GM23248 (cell line): ENCODE measurements at regions not wholly inside any gene's neighbourhood (a gene's known extent, or its start where the extent isn't known, plus 50 kb on each side); places are given as distances from the start of the nearest gene placed in this dataset.

Experiments
- DNase-seq: peaks from one replicate; pipeline ENCODE4 v3.0.0-alpha.2; 2015
- H2AFZ ChIP-seq: fragments of 200-600 bp; sonication (generic); 2 replicates; pipeline ENCODE4 v1.6.1; 2016; ENCODE audit warnings: antibody characterized with exemption
- H3F3A ChIP-seq: fragments of 200-600 bp; sonication (generic); 2 replicates; pipeline ENCODE4 v1.6.1; 2016; ENCODE audit warnings: mild to moderate bottlenecking, antibody characterized with exemption, mixed run types; ENCODE audit not compliant: insufficient read depth
- H3K27ac ChIP-seq: fragments of 200-600 bp; sonication (generic); 2 replicates; pipeline ENCODE4 v1.5.1; 2016; ENCODE audit warnings: mild to moderate bottlenecking
- H3K27me3 ChIP-seq: fragments of 200-600 bp; sonication (generic); replicated peaks from 2 replicates; pipeline ENCODE4 v1.6.1; 2016; ENCODE audit warnings: mild to moderate bottlenecking; ENCODE audit not compliant: insufficient read depth
- H3K36me3 ChIP-seq: fragments of 200-600 bp; sonication (generic); 2 replicates; pipeline ENCODE4 v1.6.1; 2016; ENCODE audit warnings: low read depth, mild to moderate bottlenecking
- H3K4me1 ChIP-seq: fragments of 200-600 bp; sonication (generic); 2 replicates; pipeline ENCODE4 v1.6.1; 2016; ENCODE audit warnings: mild to moderate bottlenecking; ENCODE audit not compliant: insufficient read depth
- H3K4me2 ChIP-seq: fragments of 200-600 bp; sonication (generic); one replicate; pipeline ENCODE4 v1.6.1; 2016; ENCODE audit warnings: mild to moderate bottlenecking; ENCODE audit not compliant: unreplicated experiment
- H3K4me3 ChIP-seq: fragments of 200-600 bp; sonication (generic); 2 replicates; pipeline ENCODE4 v1.5.1; 2016; ENCODE audit warnings: mild to moderate bottlenecking
- H3K79me2 ChIP-seq: fragments of 200-600 bp; sonication (generic); 2 replicates; pipeline ENCODE4 v1.6.1; 2016; ENCODE audit warnings: mild to moderate bottlenecking; ENCODE audit not compliant: insufficient read depth
- H3K9ac ChIP-seq: fragments of 200-600 bp; sonication (generic); 2 replicates; pipeline ENCODE4 v1.6.1; 2016; ENCODE audit warnings: mild to moderate bottlenecking
- H3K9me2 ChIP-seq: fragments of 200-600 bp; sonication (generic); 2 replicates; pipeline ENCODE4 v1.6.1; 2016; ENCODE audit warnings: mixed run types, mild to moderate bottlenecking, moderate library complexity; ENCODE audit not compliant: insufficient read depth
- H3K9me3 ChIP-seq: fragments of 200-600 bp; sonication (generic); one replicate; pipeline ENCODE4 v1.6.1; 2017; ENCODE audit warnings: low read depth
- H4K20me1 ChIP-seq: fragments of 200-600 bp; sonication (generic); 2 replicates; pipeline ENCODE4 v1.6.0; 2016; ENCODE audit not compliant: insufficient read depth
- EZH2 ChIP-seq: fragments of 200-600 bp; sonication (generic); IDR thresholded peaks from 2 replicates; pipeline ENCODE4 v1.6.1; 2018; ENCODE audit warnings: antibody characterized with exemption, mild to moderate bottlenecking; ENCODE audit not compliant: insufficient read depth, poor library complexity, severe bottlenecking
- EZH2phosphoT487 ChIP-seq: fragments of 200-600 bp; sonication (generic); IDR thresholded peaks from 2 replicates; pipeline ENCODE4 v1.6.1; 2018; ENCODE audit warnings: antibody characterized with exemption, moderate library complexity, mild to moderate bottlenecking, low read depth; ENCODE audit not compliant: insufficient read depth
- WGBS, 2 experiments: methylation state at CpG; one replicate each; pipeline ENCODE4 v1.1.6; 2015 to 2017; ENCODE audit warnings: low lambda C conversion rate in 2 of 2, low coverage in 1 of 2; ENCODE audit errors: missing lambda C conversion rate in 2 of 2; 5-methylcytosine and 5-hydroxymethylcytosine counted together
- in situ Hi-C: fragments of 300-500 bp; cut with MboI; formaldehyde crosslinking; loops from 2 replicates; pipeline ENCODE4 v1.15.0; 2020

GRCh38 chr6:9272671-9273070 lies 837.3 kb upstream of the SLC35B3 start:
- H3K36me3 ChIP-seq = no peaks in the 10 kb centered on the region
- in situ Hi-C loops = no loop called here
- no peak overlapping the region for H3K4me3 ChIP-seq
- H3K9me3 ChIP-seq = no peaks in the 10 kb centered on the region
- H4K20me1 ChIP-seq = no peaks in the 10 kb centered on the region
- H3K9ac ChIP-seq = no peak overlapping the region
- DNase-seq = peak; percentile 6
- no peaks in the 10 kb centered on the region for H3K9me2 ChIP-seq
- H3K27ac ChIP-seq = no peak overlapping the region
- H2AFZ ChIP-seq = no peak overlapping the region
- H3K27me3 ChIP-seq = no peaks in the 10 kb centered on the region
- TF ChIP-seq EZH2phosphoT487 = no peak
- TF ChIP-seq EZH2 = no peak
- H3K4me1 ChIP-seq = peaks cover 9% of the 10 kb centered on the region; the same call in 1 of the 2 replicates
- no peaks in the 10 kb centered on the region for H3K79me2 ChIP-seq
- H3F3A ChIP-seq = peaks cover 11% of the 10 kb centered on the region; the same call in 1 of the 2 replicates
- H3K4me2 ChIP-seq = no peak overlapping the region

DNA sequence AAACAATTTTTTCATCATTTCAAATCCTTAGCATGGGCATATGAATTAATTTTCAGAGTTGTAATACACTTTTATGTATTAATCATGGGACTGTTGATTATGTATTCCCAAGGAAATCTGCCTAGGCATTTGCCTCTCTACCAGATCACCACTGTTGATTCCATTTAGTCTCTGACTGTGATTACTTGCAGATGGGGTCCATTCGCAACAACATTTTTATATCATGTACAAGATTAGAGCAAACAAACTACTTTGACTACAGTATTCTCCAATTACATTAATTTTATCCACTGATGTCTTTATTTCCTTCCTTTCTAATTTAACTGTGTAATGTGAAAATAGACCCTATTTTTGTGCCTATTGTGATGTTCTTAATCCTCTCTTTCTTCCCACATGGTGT lies 831.4 kb upstream of the SLC35B3 start:
- no peaks in the 10 kb centered on the region for H3K9me3 ChIP-seq
- H3K9me2 ChIP-seq = no peaks in the 10 kb centered on the region
- H3K4me3 ChIP-seq = no peak overlapping the region
- no peaks in the 10 kb centered on the region for H4K20me1 ChIP-seq
- no peaks in the 10 kb centered on the region for H3K36me3 ChIP-seq
- H3K79me2 ChIP-seq = no peaks in the 10 kb centered on the region
- no peak for DNase-seq
- in situ Hi-C loops = no loop called here
- H3K9ac ChIP-seq = no peak overlapping the region
- no peak overlapping the region for H3K4me2 ChIP-seq
- TF ChIP-seq EZH2phosphoT487 = no peak
- no peak for TF ChIP-seq EZH2
- H3K27ac ChIP-seq = no peak overlapping the region
- no peak overlapping the region for H2AFZ ChIP-seq
- H3K4me1 ChIP-seq = no peaks in the 10 kb centered on the region
- no peaks in the 10 kb centered on the region for H3F3A ChIP-seq
- no peaks in the 10 kb centered on the region for H3K27me3 ChIP-seq
- 13 to 27% methylated on average over 1 of the region's 1 CpG for WGBS, 2 experiments

DNA sequence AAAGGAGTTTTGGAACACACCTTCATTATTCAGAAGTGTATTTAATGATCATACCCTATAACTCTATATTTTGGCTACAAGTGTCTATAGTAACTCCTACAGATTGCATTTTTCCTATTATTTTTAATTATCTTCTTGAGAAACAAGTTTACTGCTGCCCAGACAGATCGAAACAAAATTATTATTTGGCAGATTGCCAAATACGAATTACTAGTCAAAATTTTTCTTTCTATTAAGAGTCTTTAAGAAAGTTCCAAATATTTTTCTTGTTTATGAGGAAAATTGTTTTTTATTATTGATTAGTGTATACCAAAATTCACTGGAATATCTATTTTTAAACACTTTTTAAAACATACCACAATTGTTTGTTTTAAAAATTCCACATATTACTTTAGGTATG lies 821.9 kb upstream of the SLC35B3 start:
- no peaks in the 10 kb centered on the region for H3K36me3 ChIP-seq
- DNase-seq = no peak
- no peak for TF ChIP-seq EZH2phosphoT487
- no peaks in the 10 kb centered on the region for H3K9me2 ChIP-seq
- no peak overlapping the region for H2AFZ ChIP-seq
- in situ Hi-C loops = no loop called here
- H3K27me3 ChIP-seq = no peaks in the 10 kb centered on the region
- WGBS, 2 experiments = 43 to 45% methylated on average over 2 of the region's 2 CpGs
- H3K27ac ChIP-seq = no peak overlapping the region
- H3K9me3 ChIP-seq = no peaks in the 10 kb centered on the region
- no peaks in the 10 kb centered on the region for H3K4me1 ChIP-seq
- no peaks in the 10 kb centered on the region for H3K79me2 ChIP-seq
- no peaks in the 10 kb centered on the region for H4K20me1 ChIP-seq
- no peak overlapping the region for H3K4me2 ChIP-seq
- H3F3A ChIP-seq = no peaks in the 10 kb centered on the region
- H3K4me3 ChIP-seq = no peak overlapping the region
- no peak overlapping the region for H3K9ac ChIP-seq

DNA sequence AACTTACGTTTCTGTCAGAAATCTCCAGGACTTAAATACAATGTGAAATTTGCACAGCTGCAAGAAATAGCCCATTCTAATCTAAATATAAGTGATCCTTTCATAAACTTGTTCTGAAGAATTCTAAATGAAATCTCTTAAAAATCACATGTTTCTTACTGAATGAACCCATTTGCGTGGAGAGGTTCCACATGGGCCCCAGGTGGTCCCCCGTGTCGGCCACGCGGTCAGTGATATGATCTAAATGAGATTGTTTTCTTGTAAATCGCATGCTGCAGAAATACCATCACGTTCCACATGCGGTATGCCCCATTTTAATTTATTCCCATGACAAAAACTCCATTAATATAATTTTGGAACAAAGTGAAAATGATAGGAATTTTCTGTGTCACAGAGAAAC lies 818.9 kb upstream of the SLC35B3 start:
- Histone ChIP-seq H3K9me3 (no peaks in the 10 kb centered on the region), H3K4me1 (no peaks in the 10 kb centered on the region), H3K27ac (no peak overlapping the region), H3K79me2 (no peaks in the 10 kb centered on the region), H4K20me1 (no peaks in the 10 kb centered on the region), H3K4me2 (no peak overlapping the region), H3K36me3 (no peaks in the 10 kb centered on the region), H2AFZ (no peak overlapping the region), H3K9me2 (no peaks in the 10 kb centered on the region), H3K9ac (no peak overlapping the region), H3F3A (no peaks in the 10 kb centered on the region), H3K4me3 (no peak overlapping the region), H3K27me3 (no peaks in the 10 kb centered on the region)
- no peak for TF ChIP-seq EZH2
- no peak for TF ChIP-seq EZH2phosphoT487
- DNase-seq = no peak
- WGBS, 2 experiments = 88 to 92% methylated on average over 9 of the region's 9 CpGs
- in situ Hi-C loops = no loop called here

DNA sequence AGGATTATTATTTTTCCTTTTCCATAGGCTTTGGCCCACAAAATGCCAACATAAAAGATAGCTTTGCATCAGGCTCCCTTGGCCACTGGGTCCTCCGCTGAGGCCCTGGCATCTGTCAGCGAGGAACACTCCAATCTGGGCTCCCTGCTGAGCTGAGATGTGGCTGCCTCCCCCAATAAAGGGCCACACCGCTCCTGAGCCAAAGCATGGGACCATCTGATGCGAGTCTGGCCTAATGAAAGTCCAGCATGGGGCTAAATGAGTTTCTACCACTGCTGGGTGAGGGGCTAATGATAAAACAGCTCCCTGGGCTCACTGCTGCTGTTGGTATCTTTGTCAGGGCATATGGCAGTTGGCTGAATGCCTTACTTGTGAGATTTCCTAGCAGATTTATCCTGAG lies 817.5 kb upstream of the SLC35B3 start:
- H3K4me3 ChIP-seq = no peak overlapping the region
- H2AFZ ChIP-seq = peak overlapping the region; percentile 56
- no peaks in the 10 kb centered on the region for H3K79me2 ChIP-seq

More for the DNA sequence above, 817.5 kb upstream of the SLC35B3 start:
- Histone ChIP-seq H3K9ac (no peak overlapping the region), H3K36me3 (no peaks in the 10 kb centered on the region), H3K4me2 (peak overlapping the region; percentile 26), H3K9me2 (no peaks in the 10 kb centered on the region), H3K27me3 (no peaks in the 10 kb centered on the region), H3F3A (no peaks in the 10 kb centered on the region), H3K4me1 (no peaks in the 10 kb centered on the region), H3K9me3 (no peaks in the 10 kb centered on the region), H3K27ac (no peak overlapping the region), H4K20me1 (no peaks in the 10 kb centered on the region)
- TF ChIP-seq EZH2phosphoT487 (no peak), EZH2 (no peak)
- no peak for DNase-seq
- 77 to 86% methylated on average over 4 of the region's 4 CpGs for WGBS, 2 experiments
- in situ Hi-C loops = no loop called here
